GM18867 (cell line): ENCODE measurements at regions not wholly inside any gene's neighbourhood (a gene's known extent, or its start where the extent isn't known, plus 50 kb on each side); places are given as distances from the start of the nearest gene placed in this dataset.
"Not testable (repeated sequence)": the region's sequence is repeated elsewhere in the genome, so short reads cannot be mapped to it uniquely, and the experiment has no call there.

ENCODE experiments used
- ATAC-seq: cut with Tn5 transposase; IDR thresholded peaks from one replicate; pipeline ENCODE4 v1.9.1; 2021; ENCODE audit warnings: mild to moderate bottlenecking, moderate library complexity; ENCODE audit not compliant: unreplicated experiment

- no peak for ATAC-seq
Measured at GRCh38 chr1:102365071-102365470, 368.3 kb upstream of the OLFM3 start.

- no peak for ATAC-seq
Measured at GRCh38 chr1:102336602-102337001, 339.9 kb upstream of the OLFM3 start.

GRCh38 chr1:102318104-102318806 lies 321.5 kb upstream of the OLFM3 start:
- no peak for ATAC-seq

GRCh38 chr1:102315096-102315495 lies 318.4 kb upstream of the OLFM3 start:
- ATAC-seq, result no peak

GRCh38 chr1:102296116-102296515 lies 299.4 kb upstream of the OLFM3 start:
- no peak for ATAC-seq

- ATAC-seq, result no peak
Measured at GRCh38 chr1:102282955-102283354, 286.2 kb upstream of the OLFM3 start.

GRCh38 chr1:102262994-102263393 lies 266.3 kb upstream of the OLFM3 start:
- no peak for ATAC-seq

GRCh38 chr1:102252731-102253505 lies 256.2 kb upstream of the OLFM3 start:
- ATAC-seq, result no peak

GRCh38 chr1:102241431-102242338 lies 245.0 kb upstream of the OLFM3 start:
- peak; percentile 85 for ATAC-seq

GRCh38 chr1:102239247-102239646 lies 242.5 kb upstream of the OLFM3 start:
- no peak for ATAC-seq

GRCh38 chr1:102234753-102235359 lies 238.1 kb upstream of the OLFM3 start:
- ATAC-seq, result no peak

GRCh38 chr1:102219463-102219862 lies 222.7 kb upstream of the OLFM3 start:
- peak; percentile 74 for ATAC-seq

- not testable (repeated sequence) for ATAC-seq
Measured at GRCh38 chr1:102210891-102211290, 214.2 kb upstream of the OLFM3 start.

GRCh38 chr1:102191723-102192122 lies 195.0 kb upstream of the OLFM3 start:
- peak; percentile 76 for ATAC-seq

GRCh38 chr1:102190429-102190828 lies 193.7 kb upstream of the OLFM3 start:
- no peak for ATAC-seq

GRCh38 chr1:102186536-102186935 lies 189.8 kb upstream of the OLFM3 start:
- ATAC-seq, result no peak

- no peak for ATAC-seq
Measured at GRCh38 chr1:102185260-102185659, 188.5 kb upstream of the OLFM3 start.

- ATAC-seq, result no peak
Measured at GRCh38 chr1:102184477-102184876, 187.8 kb upstream of the OLFM3 start.

- no peak for ATAC-seq
Measured at GRCh38 chr1:102183711-102184110, 187.0 kb upstream of the OLFM3 start.

- no peak for ATAC-seq
Measured at GRCh38 chr1:102182603-102183260, 186.0 kb upstream of the OLFM3 start.
